WTC11 (cell line): ENCODE measurements at regions not wholly inside any gene's neighbourhood (a gene's known extent, or its start where the extent isn't known, plus 50 kb on each side); places are given as distances from the start of the nearest gene placed in this dataset.

ENCODE experiments used
- ATAC-seq: fragments of 200-7000 bp; cut with Tn5 transposase; 2 replicates; pipeline ENCODE4 v1.10.0; 2021; ENCODE audit warnings: mild to moderate bottlenecking, moderate library complexity
- CTCF ChIA-PET: fragments of 300-600 bp; sonication (Branson Sonifier 250); formaldehyde crosslinking; loops from one replicate; lab custom pipeline; 2021; ENCODE audit warnings: antibody characterized with exemption; lab: Charles Lee
- POLR2A ChIA-PET: fragments of 350-600 bp; sonication (Branson Sonifier 250); formaldehyde crosslinking; loops from one replicate; lab custom pipeline; 2021; ENCODE audit warnings: antibody characterized with exemption; lab: Charles Lee
- DNase-seq: peaks from one replicate; pipeline ENCODE4 v3.0.0; 2021; ENCODE audit warnings: low spot score
- H3K27ac Mint-ChIP-seq: 2 replicates; pipeline ENCODE4 v1.8.0; 2021; ENCODE audit warnings: mixed read lengths
- H3K27me3 Mint-ChIP-seq: 2 replicates; pipeline ENCODE4 v1.8.0; 2021; ENCODE audit warnings: low read depth, mild to moderate bottlenecking, moderate library complexity, mixed read lengths
- H3K36me3 Mint-ChIP-seq: 2 replicates; pipeline ENCODE4 v1.8.0; 2021; ENCODE audit warnings: mixed read lengths
- H3K4me1 Mint-ChIP-seq: 2 replicates; pipeline ENCODE4 v1.8.0; 2022; ENCODE audit warnings: mixed read lengths
- H3K4me3 Mint-ChIP-seq: 2 replicates; pipeline ENCODE4 v1.8.0; 2021; ENCODE audit warnings: mild to moderate bottlenecking, moderate library complexity, mixed read lengths
- H3K9me3 Mint-ChIP-seq: 2 replicates; pipeline ENCODE4 v1.8.0; 2021; ENCODE audit warnings: mixed read lengths
- CBFB ChIP-seq: sonication (generic); formaldehyde crosslinking; IDR thresholded peaks from 2 replicates; pipeline ENCODE4 v1.8.1; 2022; ENCODE audit warnings: mild to moderate bottlenecking, low read depth, missing genetic modification reagents
- EMX1 ChIP-seq: fragments of 250-450 bp; sonication (Bioruptor Pico); IDR thresholded peaks from 2 replicates; pipeline ENCODE4 v1.8.0; 2021; ENCODE audit warnings: mild to moderate bottlenecking
- ETV6 ChIP-seq: sonication (generic); formaldehyde crosslinking; IDR thresholded peaks from 2 replicates; pipeline ENCODE4 v1.8.1; 2022; ENCODE audit warnings: mild to moderate bottlenecking, missing genetic modification reagents
- GRHL2 ChIP-seq: fragments of 250-450 bp; sonication (Bioruptor Pico); IDR thresholded peaks from 2 replicates; pipeline ENCODE4 v1.8.0; 2022; ENCODE audit warnings: mild to moderate bottlenecking, moderate library complexity; ENCODE audit not compliant: insufficient replicate concordance, severe bottlenecking
- MXD4 ChIP-seq: fragments of 250-450 bp; sonication (Bioruptor Pico); IDR thresholded peaks from 2 replicates; pipeline ENCODE4 v1.8.0; 2021; ENCODE audit warnings: mild to moderate bottlenecking, moderate library complexity, borderline replicate concordance
- NR2C2 ChIP-seq: sonication (generic); formaldehyde crosslinking; IDR thresholded peaks from 2 replicates; pipeline ENCODE4 v1.8.0; 2022; ENCODE audit warnings: mild to moderate bottlenecking, missing genetic modification reagents
- RELA ChIP-seq: sonication (generic); formaldehyde crosslinking; IDR thresholded peaks from 2 replicates; pipeline ENCODE4 v1.8.1; 2022; ENCODE audit warnings: missing genetic modification reagents, mild to moderate bottlenecking, borderline replicate concordance
- RORB ChIP-seq: fragments of 250-450 bp; sonication (Bioruptor Pico); IDR thresholded peaks from 2 replicates; pipeline ENCODE4 v1.9.0; 2021; ENCODE audit warnings: mild to moderate bottlenecking
- SMAD4 ChIP-seq: sonication (generic); formaldehyde crosslinking; IDR thresholded peaks from 2 replicates; pipeline ENCODE4 v1.8.0; 2022; ENCODE audit warnings: mild to moderate bottlenecking, missing genetic modification reagents
- TEAD1 ChIP-seq: sonication (generic); formaldehyde crosslinking; IDR thresholded peaks from 2 replicates; pipeline ENCODE4 v1.8.0; 2022; ENCODE audit warnings: mild to moderate bottlenecking, missing genetic modification reagents
- ZNF317 ChIP-seq: sonication (generic); formaldehyde crosslinking; IDR thresholded peaks from 2 replicates; pipeline ENCODE4 v1.8.1; 2023; ENCODE audit warnings: low read depth, mild to moderate bottlenecking, moderate library complexity, missing genetic modification reagents, borderline replicate concordance
- ZNF671 ChIP-seq: fragments of 250-450 bp; sonication (Bioruptor Pico); IDR thresholded peaks from 2 replicates; pipeline ENCODE4 v1.8.0; 2021; ENCODE audit warnings: mild to moderate bottlenecking
- TF ChIP-seq, protein P1 (sequence below): fragments of 250-450 bp; sonication (Bioruptor Pico); IDR thresholded peaks from 2 replicates; pipeline ENCODE4 v1.9.0; 2021; ENCODE audit warnings: mild to moderate bottlenecking
- TF ChIP-seq, protein P2 (sequence below): sonication (generic); formaldehyde crosslinking; IDR thresholded peaks from 2 replicates; pipeline ENCODE4 v1.8.1; 2022; ENCODE audit warnings: low read depth, missing genetic modification reagents, borderline replicate concordance
- TF ChIP-seq, protein P3 (sequence below): sonication (generic); formaldehyde crosslinking; IDR thresholded peaks from 2 replicates; pipeline ENCODE4 v1.8.1; 2023; ENCODE audit warnings: mild to moderate bottlenecking, moderate library complexity, missing genetic modification reagents
- TF ChIP-seq, protein P4 (sequence below): sonication (generic); formaldehyde crosslinking; IDR thresholded peaks from 2 replicates; pipeline ENCODE4 v1.8.1; 2022; ENCODE audit warnings: missing genetic modification reagents, borderline replicate concordance
- TF ChIP-seq, protein P5 (sequence below): sonication (generic); formaldehyde crosslinking; IDR thresholded peaks from 2 replicates; pipeline ENCODE4 v1.8.0; 2022; ENCODE audit warnings: mild to moderate bottlenecking, missing genetic modification reagents
- TF ChIP-seq, protein P6 (sequence below): fragments of 250-450 bp; sonication (Bioruptor Pico); IDR thresholded peaks from 2 replicates; pipeline ENCODE4 v1.8.0; 2021; ENCODE audit warnings: mild to moderate bottlenecking
- TF ChIP-seq, protein P7 (sequence below): sonication (generic); formaldehyde crosslinking; IDR thresholded peaks from 2 replicates; pipeline ENCODE4 v1.8.0; 2023; ENCODE audit warnings: mild to moderate bottlenecking, missing genetic modification reagents
- TF ChIP-seq, protein P8 (sequence below): sonication (generic); formaldehyde crosslinking; IDR thresholded peaks from 2 replicates; pipeline ENCODE4 v1.8.1; 2023; ENCODE audit warnings: mild to moderate bottlenecking, missing genetic modification reagents, borderline replicate concordance

DNA sequence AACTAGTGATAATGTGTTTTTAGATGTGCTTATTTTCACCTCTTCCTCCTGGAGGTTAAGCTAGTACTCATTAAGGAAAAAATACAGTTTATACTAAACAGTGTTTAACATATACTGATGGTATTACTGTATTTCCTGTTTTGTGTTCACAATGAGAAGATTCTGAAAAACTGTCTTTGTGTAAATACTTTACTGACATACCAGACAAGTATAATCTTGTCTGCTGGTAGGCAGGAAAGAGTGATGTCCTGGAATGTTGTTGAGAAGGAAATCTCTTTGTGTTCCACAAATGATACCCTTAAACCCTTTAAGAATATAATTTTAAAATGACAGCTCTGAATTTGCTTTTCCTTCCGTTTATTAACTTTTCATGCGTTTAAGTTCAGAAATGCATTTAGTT is 205.5 kb upstream of the NUDT6 start (continued):
- TF ChIP-seq, protein P1, sequence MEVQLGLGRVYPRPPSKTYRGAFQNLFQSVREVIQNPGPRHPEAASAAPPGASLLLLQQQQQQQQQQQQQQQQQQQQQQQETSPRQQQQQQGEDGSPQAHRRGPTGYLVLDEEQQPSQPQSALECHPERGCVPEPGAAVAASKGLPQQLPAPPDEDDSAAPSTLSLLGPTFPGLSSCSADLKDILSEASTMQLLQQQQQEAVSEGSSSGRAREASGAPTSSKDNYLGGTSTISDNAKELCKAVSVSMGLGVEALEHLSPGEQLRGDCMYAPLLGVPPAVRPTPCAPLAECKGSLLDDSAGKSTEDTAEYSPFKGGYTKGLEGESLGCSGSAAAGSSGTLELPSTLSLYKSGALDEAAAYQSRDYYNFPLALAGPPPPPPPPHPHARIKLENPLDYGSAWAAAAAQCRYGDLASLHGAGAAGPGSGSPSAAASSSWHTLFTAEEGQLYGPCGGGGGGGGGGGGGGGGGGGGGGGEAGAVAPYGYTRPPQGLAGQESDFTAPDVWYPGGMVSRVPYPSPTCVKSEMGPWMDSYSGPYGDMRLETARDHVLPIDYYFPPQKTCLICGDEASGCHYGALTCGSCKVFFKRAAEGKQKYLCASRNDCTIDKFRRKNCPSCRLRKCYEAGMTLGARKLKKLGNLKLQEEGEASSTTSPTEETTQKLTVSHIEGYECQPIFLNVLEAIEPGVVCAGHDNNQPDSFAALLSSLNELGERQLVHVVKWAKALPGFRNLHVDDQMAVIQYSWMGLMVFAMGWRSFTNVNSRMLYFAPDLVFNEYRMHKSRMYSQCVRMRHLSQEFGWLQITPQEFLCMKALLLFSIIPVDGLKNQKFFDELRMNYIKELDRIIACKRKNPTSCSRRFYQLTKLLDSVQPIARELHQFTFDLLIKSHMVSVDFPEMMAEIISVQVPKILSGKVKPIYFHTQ (CRISPR knock-in tag): no peak
- TF ChIP-seq RORB (CRISPR knock-in tag) (no peak), GRHL2 (CRISPR knock-in tag) (no peak), EMX1 (CRISPR knock-in tag) (no peak), MXD4 (no peak), ZNF671 (CRISPR knock-in tag) (no peak)
- TF ChIP-seq, protein P2, sequence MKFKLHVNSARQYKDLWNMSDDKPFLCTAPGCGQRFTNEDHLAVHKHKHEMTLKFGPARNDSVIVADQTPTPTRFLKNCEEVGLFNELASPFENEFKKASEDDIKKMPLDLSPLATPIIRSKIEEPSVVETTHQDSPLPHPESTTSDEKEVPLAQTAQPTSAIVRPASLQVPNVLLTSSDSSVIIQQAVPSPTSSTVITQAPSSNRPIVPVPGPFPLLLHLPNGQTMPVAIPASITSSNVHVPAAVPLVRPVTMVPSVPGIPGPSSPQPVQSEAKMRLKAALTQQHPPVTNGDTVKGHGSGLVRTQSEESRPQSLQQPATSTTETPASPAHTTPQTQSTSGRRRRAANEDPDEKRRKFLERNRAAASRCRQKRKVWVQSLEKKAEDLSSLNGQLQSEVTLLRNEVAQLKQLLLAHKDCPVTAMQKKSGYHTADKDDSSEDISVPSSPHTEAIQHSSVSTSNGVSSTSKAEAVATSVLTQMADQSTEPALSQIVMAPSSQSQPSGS (CRISPR knock-in tag): no peak
- TF ChIP-seq, protein P3, sequence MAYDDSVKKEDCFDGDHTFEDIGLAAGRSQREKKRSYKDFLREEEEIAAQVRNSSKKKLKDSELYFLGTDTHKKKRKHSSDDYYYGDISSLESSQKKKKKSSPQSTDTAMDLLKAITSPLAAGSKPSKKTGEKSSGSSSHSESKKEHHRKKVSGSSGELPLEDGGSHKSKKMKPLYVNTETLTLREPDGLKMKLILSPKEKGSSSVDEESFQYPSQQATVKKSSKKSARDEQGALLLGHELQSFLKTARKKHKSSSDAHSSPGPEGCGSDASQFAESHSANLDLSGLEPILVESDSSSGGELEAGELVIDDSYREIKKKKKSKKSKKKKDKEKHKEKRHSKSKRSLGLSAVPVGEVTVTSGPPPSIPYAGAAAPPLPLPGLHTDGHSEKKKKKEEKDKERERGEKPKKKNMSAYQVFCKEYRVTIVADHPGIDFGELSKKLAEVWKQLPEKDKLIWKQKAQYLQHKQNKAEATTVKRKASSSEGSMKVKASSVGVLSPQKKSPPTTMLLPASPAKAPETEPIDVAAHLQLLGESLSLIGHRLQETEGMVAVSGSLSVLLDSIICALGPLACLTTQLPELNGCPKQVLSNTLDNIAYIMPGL (CRISPR knock-in tag): no peak
- TF ChIP-seq, protein P4, sequence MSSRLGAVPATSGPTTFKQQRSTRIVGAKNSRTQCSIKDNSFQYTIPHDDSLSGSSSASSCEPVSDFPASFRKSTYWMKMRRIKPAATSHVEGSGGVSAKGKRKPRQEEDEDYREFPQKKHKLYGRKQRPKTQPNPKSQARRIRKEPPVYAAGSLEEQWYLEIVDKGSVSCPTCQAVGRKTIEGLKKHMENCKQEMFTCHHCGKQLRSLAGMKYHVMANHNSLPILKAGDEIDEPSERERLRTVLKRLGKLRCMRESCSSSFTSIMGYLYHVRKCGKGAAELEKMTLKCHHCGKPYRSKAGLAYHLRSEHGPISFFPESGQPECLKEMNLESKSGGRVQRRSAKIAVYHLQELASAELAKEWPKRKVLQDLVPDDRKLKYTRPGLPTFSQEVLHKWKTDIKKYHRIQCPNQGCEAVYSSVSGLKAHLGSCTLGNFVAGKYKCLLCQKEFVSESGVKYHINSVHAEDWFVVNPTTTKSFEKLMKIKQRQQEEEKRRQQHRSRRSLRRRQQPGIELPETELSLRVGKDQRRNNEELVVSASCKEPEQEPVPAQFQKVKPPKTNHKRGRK (CRISPR knock-in tag): no peak
- TF ChIP-seq, protein P5, sequence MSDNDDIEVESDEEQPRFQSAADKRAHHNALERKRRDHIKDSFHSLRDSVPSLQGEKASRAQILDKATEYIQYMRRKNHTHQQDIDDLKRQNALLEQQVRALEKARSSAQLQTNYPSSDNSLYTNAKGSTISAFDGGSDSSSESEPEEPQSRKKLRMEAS (CRISPR knock-in tag): no peak
- TF ChIP-seq, protein P6, sequence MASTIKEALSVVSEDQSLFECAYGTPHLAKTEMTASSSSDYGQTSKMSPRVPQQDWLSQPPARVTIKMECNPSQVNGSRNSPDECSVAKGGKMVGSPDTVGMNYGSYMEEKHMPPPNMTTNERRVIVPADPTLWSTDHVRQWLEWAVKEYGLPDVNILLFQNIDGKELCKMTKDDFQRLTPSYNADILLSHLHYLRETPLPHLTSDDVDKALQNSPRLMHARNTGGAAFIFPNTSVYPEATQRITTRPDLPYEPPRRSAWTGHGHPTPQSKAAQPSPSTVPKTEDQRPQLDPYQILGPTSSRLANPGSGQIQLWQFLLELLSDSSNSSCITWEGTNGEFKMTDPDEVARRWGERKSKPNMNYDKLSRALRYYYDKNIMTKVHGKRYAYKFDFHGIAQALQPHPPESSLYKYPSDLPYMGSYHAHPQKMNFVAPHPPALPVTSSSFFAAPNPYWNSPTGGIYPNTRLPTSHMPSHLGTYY (CRISPR knock-in tag): no peak

DNA sequence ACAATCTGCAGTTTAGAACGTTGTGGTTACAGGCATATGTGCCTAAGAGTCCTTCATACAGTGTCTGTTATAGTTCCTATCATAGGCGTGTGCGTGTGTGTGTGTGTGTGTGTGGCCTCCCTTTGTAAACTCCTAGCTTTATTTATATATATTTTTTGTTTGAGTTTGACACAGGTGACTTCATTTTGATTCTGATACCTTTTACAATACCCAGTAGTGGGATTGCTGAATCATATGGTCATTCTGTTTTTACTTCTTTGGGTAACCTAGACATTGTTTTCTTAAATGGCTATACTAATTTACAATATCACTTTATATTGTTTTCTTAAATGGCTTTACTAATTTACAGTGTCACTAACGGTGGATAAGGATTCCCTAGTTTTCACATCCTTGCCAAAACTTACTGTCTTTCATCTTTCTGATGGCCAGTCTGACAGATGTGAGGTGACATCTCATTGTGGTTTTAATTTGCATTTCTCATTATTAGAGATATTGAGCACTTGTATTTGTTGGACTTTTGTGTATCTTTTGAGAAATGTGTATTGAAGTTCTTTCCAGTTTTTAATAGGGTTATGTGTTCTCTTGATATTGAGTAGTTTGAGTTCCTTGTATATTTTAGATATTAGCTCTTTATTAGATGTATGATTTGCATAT is 211.1 kb upstream of the NUDT6 start:
- no peak for DNase-seq
- no peaks in the 10 kb centered on the region for H3K4me1 Mint-ChIP-seq
- H3K9me3 Mint-ChIP-seq: no peaks in the 10 kb centered on the region
- H3K4me3 Mint-ChIP-seq: no peak overlapping the region
- ATAC-seq: no peak
- no peaks in the 10 kb centered on the region for H3K36me3 Mint-ChIP-seq
- 0 out of 2 replicates have a peak overlapping the region, but pooled peaks have one; percentile 13 for H3K27ac Mint-ChIP-seq
- no peaks in the 10 kb centered on the region for H3K27me3 Mint-ChIP-seq
- POLR2A ChIA-PET: interaction anchor here (0.6 kb wide), 1 partner anchor 19 kb away, joined by 5 read pairs; no protein-coding TSS in a partner anchor
- CTCF ChIA-PET: no interaction called here
- TF ChIP-seq TEAD1 (CRISPR knock-in tag) (no peak), ZNF317 (no peak), ETV6 (no peak), RELA (no peak), SMAD4 (CRISPR knock-in tag) (no peak), NR2C2 (CRISPR knock-in tag) (no peak), CBFB (no peak)
- TF ChIP-seq, protein P7, sequence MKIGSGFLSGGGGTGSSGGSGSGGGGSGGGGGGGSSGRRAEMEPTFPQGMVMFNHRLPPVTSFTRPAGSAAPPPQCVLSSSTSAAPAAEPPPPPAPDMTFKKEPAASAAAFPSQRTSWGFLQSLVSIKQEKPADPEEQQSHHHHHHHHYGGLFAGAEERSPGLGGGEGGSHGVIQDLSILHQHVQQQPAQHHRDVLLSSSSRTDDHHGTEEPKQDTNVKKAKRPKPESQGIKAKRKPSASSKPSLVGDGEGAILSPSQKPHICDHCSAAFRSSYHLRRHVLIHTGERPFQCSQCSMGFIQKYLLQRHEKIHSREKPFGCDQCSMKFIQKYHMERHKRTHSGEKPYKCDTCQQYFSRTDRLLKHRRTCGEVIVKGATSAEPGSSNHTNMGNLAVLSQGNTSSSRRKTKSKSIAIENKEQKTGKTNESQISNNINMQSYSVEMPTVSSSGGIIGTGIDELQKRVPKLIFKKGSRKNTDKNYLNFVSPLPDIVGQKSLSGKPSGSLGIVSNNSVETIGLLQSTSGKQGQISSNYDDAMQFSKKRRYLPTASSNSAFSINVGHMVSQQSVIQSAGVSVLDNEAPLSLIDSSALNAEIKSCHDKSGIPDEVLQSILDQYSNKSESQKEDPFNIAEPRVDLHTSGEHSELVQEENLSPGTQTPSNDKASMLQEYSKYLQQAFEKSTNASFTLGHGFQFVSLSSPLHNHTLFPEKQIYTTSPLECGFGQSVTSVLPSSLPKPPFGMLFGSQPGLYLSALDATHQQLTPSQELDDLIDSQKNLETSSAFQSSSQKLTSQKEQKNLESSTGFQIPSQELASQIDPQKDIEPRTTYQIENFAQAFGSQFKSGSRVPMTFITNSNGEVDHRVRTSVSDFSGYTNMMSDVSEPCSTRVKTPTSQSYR: no peak
- TF ChIP-seq, protein P8, sequence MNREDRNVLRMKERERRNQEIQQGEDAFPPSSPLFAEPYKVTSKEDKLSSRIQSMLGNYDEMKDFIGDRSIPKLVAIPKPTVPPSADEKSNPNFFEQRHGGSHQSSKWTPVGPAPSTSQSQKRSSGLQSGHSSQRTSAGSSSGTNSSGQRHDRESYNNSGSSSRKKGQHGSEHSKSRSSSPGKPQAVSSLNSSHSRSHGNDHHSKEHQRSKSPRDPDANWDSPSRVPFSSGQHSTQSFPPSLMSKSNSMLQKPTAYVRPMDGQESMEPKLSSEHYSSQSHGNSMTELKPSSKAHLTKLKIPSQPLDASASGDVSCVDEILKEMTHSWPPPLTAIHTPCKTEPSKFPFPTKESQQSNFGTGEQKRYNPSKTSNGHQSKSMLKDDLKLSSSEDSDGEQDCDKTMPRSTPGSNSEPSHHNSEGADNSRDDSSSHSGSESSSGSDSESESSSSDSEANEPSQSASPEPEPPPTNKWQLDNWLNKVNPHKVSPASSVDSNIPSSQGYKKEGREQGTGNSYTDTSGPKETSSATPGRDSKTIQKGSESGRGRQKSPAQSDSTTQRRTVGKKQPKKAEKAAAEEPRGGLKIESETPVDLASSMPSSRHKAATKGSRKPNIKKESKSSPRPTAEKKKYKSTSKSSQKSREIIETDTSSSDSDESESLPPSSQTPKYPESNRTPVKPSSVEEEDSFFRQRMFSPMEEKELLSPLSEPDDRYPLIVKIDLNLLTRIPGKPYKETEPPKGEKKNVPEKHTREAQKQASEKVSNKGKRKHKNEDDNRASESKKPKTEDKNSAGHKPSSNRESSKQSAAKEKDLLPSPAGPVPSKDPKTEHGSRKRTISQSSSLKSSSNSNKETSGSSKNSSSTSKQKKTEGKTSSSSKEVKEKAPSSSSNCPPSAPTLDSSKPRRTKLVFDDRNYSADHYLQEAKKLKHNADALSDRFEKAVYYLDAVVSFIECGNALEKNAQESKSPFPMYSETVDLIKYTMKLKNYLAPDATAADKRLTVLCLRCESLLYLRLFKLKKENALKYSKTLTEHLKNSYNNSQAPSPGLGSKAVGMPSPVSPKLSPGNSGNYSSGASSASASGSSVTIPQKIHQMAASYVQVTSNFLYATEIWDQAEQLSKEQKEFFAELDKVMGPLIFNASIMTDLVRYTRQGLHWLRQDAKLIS: no peak
